Hindlimb muscle (tissue), 1 donor: ENCODE measurements at regions not wholly inside any gene's neighbourhood (a gene's known extent, or its start where the extent isn't known, plus 50 kb on each side); places are given as distances from the start of the nearest gene placed in this dataset.
"Not testable (repeated sequence)": the region's sequence is repeated elsewhere in the genome, so short reads cannot be mapped to it uniquely, and the experiment has no call there.

Source experiments
- DNase-seq: peaks from one replicate; pipeline ENCODE4 v3.0.0-alpha.2; 2013

- DNase-seq = no peak
Measured at GRCh38 chr4:177957596-177958360, 515.5 kb upstream of the AGA start.

GRCh38 chr4:177960566-177960965, 518.3 kb upstream of the AGA start:
- DNase-seq = no peak

GRCh38 chr4:177961761-177962380, 519.6 kb upstream of the AGA start:
- DNase-seq = no peak

DNA sequence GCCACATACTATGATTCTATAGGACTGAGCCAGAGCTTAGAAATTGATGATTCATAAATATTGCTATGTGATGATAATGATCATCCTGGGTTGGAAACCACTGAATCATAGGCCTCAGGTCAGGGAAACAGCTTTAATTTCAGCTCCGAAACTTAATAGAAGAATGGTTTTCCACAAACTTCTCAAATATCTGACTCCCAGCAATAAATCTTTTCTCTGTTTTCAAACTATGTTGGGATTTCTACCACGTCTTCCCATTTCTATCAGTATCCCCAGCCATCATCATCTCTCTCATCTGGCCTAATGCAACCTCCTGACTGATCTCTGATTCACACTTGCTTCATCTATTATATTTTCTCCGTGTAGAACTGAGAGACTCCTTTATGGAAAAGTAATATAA, 521.8 kb upstream of the AGA start:
- no peak for DNase-seq

- DNase-seq = no peak
Measured at GRCh38 chr4:177964693-177965168, 522.5 kb upstream of the AGA start.

DNA sequence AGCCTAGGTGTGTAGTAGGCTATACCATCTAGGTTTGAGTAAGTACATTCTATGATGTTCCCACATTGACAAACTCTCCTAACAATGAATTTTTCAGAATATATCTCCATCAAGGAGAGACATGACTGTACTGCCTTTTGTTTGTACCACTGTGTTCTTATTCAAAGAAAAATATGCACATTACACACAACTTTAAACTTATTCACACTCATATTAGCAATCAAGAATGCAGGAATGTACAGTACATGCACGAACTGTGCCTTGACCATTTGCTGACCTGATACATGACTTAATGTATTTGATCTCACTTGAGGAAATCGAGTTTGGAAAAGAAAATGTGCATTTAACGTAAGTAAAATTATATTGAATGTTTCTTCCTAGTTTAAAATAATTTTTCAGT, 525.1 kb upstream of the AGA start:
- DNase-seq = no peak

GRCh38 chr4:177968817-177969442, 526.7 kb upstream of the AGA start:
- no peak for DNase-seq

GRCh38 chr4:177974461-177974860, 532.2 kb upstream of the AGA start:
- DNase-seq = no peak

GRCh38 chr4:177975315-177975987, 533.2 kb upstream of the AGA start:
- DNase-seq = no peak

- DNase-seq = no peak
Measured at GRCh38 chr4:177986236-177986635, 544.0 kb upstream of the AGA start.

GRCh38 chr4:177987896-177988295, 545.7 kb upstream of the AGA start:
- no peak for DNase-seq

GRCh38 chr4:177989503-177990201, 547.4 kb upstream of the AGA start:
- DNase-seq = no peak

DNA sequence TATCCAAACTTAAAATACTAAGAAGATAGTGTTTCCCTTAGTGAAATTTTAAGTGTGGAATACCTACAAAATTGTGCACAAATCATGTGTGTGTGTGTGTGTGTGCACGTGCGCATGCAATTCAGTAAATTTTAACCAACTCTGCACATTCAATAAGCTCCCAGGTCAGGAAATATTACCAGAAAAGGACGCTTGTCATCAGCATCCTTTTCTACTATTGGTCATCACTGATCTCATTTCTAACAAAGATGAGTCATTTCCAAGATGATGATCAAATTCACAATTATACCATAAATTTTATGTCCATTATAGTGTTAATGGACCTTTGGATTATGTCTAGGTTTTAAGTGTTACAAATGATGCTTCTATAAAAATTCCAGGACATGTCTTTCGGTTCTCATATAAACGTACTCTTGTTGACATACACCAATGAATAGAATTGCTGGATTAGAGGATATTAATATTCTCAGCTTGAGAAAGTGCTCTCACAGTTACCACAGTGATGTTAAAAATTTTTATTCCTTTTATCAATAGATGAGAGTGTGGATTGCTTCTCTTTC, 560.9 kb upstream of the AGA start:
- DNase-seq = no peak

DNA sequence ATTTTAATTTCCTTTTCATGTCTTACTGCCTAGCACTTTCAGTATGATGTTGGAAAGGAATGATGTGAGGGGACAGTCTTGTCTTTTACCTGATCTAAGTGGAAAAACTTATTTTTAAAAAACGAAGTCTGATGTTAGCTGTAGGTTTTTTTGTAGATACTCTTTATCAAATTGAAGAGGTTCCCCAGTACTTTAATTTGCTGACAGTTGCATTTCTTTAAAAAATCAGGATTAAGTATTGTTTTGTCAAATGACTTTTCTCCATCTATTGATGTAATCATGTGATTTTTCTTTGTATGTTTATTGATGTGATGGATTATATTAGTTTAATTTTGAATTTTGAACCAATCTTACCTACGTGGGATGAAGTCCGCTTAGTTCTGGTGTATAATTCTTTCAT, 568.4 kb upstream of the AGA start:
- no peak for DNase-seq

- not testable (repeated sequence) for DNase-seq
Measured at GRCh38 chr4:178015046-178015445, 572.8 kb upstream of the AGA start.

DNA sequence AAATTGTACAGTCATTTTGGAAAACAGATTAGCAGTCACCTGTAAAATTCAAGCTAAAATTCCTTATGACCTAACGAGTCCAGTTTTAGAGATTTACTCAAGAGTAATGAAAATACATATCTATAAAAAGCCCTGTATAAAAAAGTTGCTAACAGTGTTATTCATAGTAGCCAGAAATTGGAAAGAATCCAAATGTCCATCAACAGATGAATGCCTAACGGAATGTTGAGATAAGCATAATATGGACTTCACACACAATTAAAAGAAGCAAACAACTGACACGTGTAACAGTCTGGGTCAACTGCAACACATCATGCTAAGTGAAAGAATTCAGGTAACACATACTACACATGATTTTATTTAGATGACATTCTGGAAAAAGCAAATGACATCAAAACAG, 584.8 kb upstream of the AGA start:
- no peak for DNase-seq

DNA sequence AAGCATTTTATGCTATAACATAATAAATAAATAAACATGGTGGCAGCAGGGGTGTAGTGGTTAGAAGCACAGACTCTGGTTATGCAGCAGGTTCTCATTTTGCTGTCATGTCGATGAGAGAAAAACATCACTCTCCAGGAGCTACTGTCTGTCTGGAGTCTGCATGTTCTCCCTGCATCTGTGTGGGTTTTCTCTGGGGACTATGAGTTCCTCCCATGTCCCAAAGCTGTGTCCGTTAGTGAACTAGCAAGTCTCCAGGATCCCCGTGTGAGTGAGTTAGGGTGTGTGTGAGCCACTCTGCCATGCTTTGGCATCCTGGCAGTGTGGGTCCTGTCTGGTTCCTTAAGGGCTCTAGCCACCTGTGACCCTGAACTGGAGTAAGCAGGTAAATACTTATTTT, 585.6 kb upstream of the AGA start:
- DNase-seq = no peak

DNA sequence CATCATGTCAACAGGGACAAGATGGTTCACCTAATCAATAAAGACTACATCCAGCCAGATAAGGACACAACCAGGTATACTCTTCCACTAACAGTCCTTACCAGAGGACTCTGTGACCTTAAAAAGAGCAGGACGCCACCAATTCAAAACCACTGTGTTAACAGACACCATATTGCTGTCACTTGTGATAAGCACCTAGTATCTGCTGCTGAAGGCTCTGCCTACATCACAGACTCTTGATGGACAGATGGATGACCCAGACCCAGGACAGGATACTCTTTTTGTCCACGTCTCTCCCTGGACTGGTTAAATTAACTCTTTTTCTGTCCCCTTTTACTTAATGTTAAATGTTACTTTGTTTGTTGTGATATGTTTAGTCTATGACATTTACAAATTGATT, 586.2 kb upstream of the AGA start:
- DNase-seq = no peak

DNA sequence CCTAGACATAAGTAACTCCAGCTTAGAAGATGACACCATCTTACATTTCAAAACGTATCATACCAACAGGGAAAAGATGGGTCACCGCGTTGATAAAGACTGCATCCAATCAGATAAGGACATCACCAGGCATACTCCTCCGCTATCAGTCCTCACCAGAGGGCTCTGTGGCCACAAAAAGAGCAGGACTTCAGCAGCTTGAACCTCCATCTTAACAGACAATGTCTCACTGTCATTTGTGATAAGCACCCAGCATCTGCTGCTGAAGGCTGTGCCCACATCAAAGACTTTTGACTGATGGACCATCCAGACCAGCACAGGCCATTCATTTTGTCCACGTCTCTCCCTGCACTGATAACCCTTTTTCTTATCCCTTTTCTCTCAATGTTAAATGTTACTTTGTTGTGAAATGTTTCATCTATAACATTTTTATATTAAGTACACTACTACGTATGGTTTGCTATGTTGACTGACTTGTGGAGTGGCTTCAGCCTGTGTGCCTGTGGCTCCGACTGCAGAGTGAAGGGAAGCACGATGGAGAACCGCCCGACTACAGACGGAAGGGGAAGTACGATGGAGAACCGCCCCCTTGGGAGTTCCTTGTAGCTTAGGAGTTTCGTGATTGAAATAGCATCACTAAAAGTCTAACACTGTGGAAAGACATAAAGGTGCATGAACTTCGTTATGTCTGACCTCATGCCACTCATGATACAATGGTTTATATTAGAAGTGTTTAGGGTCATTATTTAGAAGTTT, 595.4 kb upstream of the AGA start:
- no peak for DNase-seq

DNA sequence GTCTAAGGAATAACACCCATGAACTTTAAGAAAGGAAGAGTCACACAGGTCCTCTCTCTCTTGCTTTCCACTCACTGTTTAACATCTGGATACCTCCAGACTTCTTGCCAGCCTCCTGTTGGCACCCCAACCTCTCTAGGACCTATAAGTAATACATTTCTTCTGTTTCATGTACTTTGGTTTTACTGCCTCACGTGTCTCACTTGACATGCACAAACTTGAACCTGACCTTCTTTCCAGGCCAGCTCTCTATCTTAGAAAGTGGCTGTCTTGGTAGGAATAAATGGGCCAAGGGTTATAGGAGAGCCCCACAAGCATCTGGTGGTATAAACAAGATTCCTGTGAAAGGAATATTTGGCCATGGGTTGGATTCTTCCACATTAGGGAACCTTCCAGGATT, 614.8 kb upstream of the AGA start:
- no peak for DNase-seq

DNA sequence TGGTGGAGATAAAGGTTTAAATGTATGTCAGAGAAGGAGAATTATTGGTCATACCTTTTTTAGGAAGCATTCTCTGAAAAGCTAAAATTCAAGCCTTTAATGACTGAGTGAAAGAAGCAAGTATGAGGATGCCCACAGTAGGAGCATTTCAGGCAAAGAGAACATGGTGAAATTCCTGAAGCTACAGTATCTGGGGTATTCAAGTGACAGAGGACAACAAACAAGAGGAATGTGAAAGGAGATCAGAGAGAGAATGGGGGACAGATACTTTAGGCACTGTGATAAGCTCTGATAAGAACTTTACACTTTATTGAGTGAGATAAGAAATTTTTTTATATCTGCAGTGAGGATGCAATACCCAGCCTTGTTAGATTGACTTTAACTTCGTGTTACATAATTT, 621.3 kb upstream of the AGA start:
- no peak for DNase-seq
